H1 (cell line): ENCODE measurements at regions not wholly inside any gene's neighbourhood (a gene's known extent, or its start where the extent isn't known, plus 50 kb on each side); places are given as distances from the start of the nearest gene placed in this dataset.

ENCODE experiments used
- CTCF ChIA-PET: fragments of 300-600 bp; sonication (Branson Sonifier 250); formaldehyde crosslinking; loops from one replicate; lab custom pipeline; 2021; ENCODE audit not compliant: partially characterized antibody; lab: Charles Lee
- POLR2A ChIA-PET: fragments of 300-600 bp; sonication (Branson Sonifier 250); formaldehyde crosslinking; loops from one replicate; lab custom pipeline; 2021; ENCODE audit warnings: inconsistent platforms; ENCODE audit not compliant: partially characterized antibody; lab: Charles Lee
- DNase-seq, 2 experiments: peaks; one replicate each; pipeline versions ENCODE4 v3.0.0 to v3.0.0-alpha.2; 2010 to 2022; ENCODE audit warnings: low spot score in 2 of 2, low read depth in 1 of 2, mixed read lengths in 1 of 2
- FAIRE-seq: peaks from 2 replicates; lab custom pipeline; 2011; peaks lifted over from hg19 to GRCh38; lab: Jason Lieb, UNC
- H2AFZ ChIP-seq: 2 replicates; pipeline ENCODE4 v1.8.1; 2012; ENCODE audit warnings: low read length, inconsistent platforms
- H2AK5ac ChIP-seq: 2 replicates; pipeline ENCODE4 v1.6.1; 2013; ENCODE audit warnings: low read depth, low read length
- H2BK120ac ChIP-seq: replicated peaks from 2 replicates; pipeline ENCODE3; 2013; ENCODE audit warnings: low read depth, low read length, inconsistent platforms
- H2BK12ac ChIP-seq: 2 replicates; pipeline ENCODE4 v1.6.1; 2013; ENCODE audit warnings: low read depth, low read length
- H2BK15ac ChIP-seq: 2 replicates; pipeline ENCODE4 v1.6.1; 2013; ENCODE audit warnings: low read length
- H2BK20ac ChIP-seq: 2 replicates; pipeline ENCODE4 v1.6.1; 2013; ENCODE audit warnings: low read length
- H2BK5ac ChIP-seq: 2 replicates; pipeline ENCODE4 v1.6.1; 2013; ENCODE audit warnings: low read depth, low read length
- H3K14ac ChIP-seq: 2 replicates; pipeline ENCODE4 v1.6.1; 2013; ENCODE audit warnings: inconsistent platforms; ENCODE audit not compliant: insufficient read length
- H3K18ac ChIP-seq: 2 replicates; pipeline ENCODE4 v1.6.1; 2013; ENCODE audit warnings: low read length; ENCODE audit errors: extremely low read depth
- H3K23ac ChIP-seq: 2 replicates; pipeline ENCODE4 v1.6.1; 2013; ENCODE audit warnings: inconsistent platforms; ENCODE audit not compliant: insufficient read length
- H3K23me2 ChIP-seq: 2 replicates; pipeline ENCODE4 v1.6.1; 2013; ENCODE audit warnings: low read depth, low read length
- H3K27ac ChIP-seq: 2 replicates; pipeline ENCODE4 v1.6.1; 2011; ENCODE audit warnings: low read depth, low read length, inconsistent platforms
- H3K27me3 ChIP-seq, 4 experiments: replicated peaks in 1 of 4; 1 replicate in 1 of 4; 2 replicates in 3 of 4; pipeline versions ENCODE4 v1.6.1 to v1.8.1; 2011 to 2013; ENCODE audit warnings: low read length in 3 of 4, mild to moderate bottlenecking in 3 of 4, inconsistent platforms in 2 of 4, mixed read lengths in 2 of 4, moderate library complexity in 1 of 4; ENCODE audit not compliant: control insufficient read depth in 3 of 4, insufficient read depth in 3 of 4; ENCODE audit errors: extremely low read depth in 1 of 4
- H3K36me3 ChIP-seq, 4 experiments: 2 replicates each; pipeline versions ENCODE4 v1.6.1 to v1.8.1; 2011 to 2013; ENCODE audit warnings: mild to moderate bottlenecking in 4 of 4, low read length in 3 of 4, moderate library complexity in 2 of 4, control low read depth in 1 of 4, inconsistent platforms in 1 of 4; ENCODE audit not compliant: insufficient read depth in 4 of 4, control insufficient read depth in 2 of 4
- H3K4ac ChIP-seq: replicated peaks from 2 replicates; pipeline ENCODE3; 2013; ENCODE audit warnings: low read length, low read depth, mixed read lengths, inconsistent platforms; ENCODE audit not compliant: insufficient read length
- H3K4me1 ChIP-seq, 4 experiments: replicated peaks in 1 of 4; 1 replicate in 1 of 4; 2 replicates in 3 of 4; pipeline versions ENCODE4 v1.6.1 to v1.8.1; 2011 to 2013; ENCODE audit warnings: low read length in 3 of 4, inconsistent platforms in 2 of 4, mixed read lengths in 1 of 4; ENCODE audit not compliant: insufficient read depth in 4 of 4, control insufficient read depth in 3 of 4
- H3K4me2 ChIP-seq, 2 experiments: 2 replicates each; pipeline versions ENCODE4 v1.6.1 to v1.8.1; 2011 to 2013; ENCODE audit warnings: low read depth in 2 of 2, low read length in 2 of 2, control low read depth in 1 of 2, inconsistent platforms in 1 of 2, mild to moderate bottlenecking in 1 of 2; ENCODE audit not compliant: insufficient read depth in 1 of 2
- H3K4me3 ChIP-seq, 4 experiments: fragments of 200-600, 300-600 bp in 1 of 4; sonication (generic), shearing (Covaris generic), sonication (Bioruptor Twin) in 1 of 4; 2 replicates each; pipeline versions ENCODE4 v1.5.1 to v1.8.1; 2011 to 2016; ENCODE audit warnings: low read length in 4 of 4, low read depth in 3 of 4, control low read depth in 2 of 4, inconsistent platforms in 2 of 4, mild to moderate bottlenecking in 2 of 4, mixed read lengths in 1 of 4, moderate library complexity in 1 of 4; ENCODE audit not compliant: insufficient read depth in 2 of 4; ENCODE audit errors: extremely low read depth in 1 of 4
- H3K56ac ChIP-seq: replicated peaks from 2 replicates; pipeline ENCODE3; 2013; ENCODE audit warnings: low read depth, mild to moderate bottlenecking, mixed read lengths, low read length, inconsistent platforms; ENCODE audit not compliant: insufficient read length
- H3K79me1 ChIP-seq: 2 replicates; pipeline ENCODE4 v1.6.1; 2013; ENCODE audit warnings: low read depth, low read length, control low read depth
- H3K79me2 ChIP-seq, 2 experiments: 2 replicates each; pipeline versions ENCODE4 v1.6.1 to v1.8.1; 2012 to 2013; ENCODE audit warnings: low read length in 2 of 2, mild to moderate bottlenecking in 2 of 2, inconsistent platforms in 1 of 2; ENCODE audit not compliant: insufficient read depth in 2 of 2, control insufficient read depth in 1 of 2
- H3K9ac ChIP-seq, 4 experiments: replicated peaks in 1 of 4; 1 replicate in 1 of 4; 2 replicates in 3 of 4; pipeline versions ENCODE4 v1.6.1 to v1.8.1; 2011 to 2013; ENCODE audit warnings: low read depth in 3 of 4, low read length in 3 of 4, control low read depth in 2 of 4, mild to moderate bottlenecking in 2 of 4, moderate library complexity in 2 of 4, inconsistent platforms in 1 of 4; ENCODE audit errors: extremely low read depth in 1 of 4
- H3K9me3 ChIP-seq, 2 experiments: 2 replicates each; pipeline versions ENCODE4 v1.6.1 to v1.8.1; 2012 to 2013; ENCODE audit warnings: mild to moderate bottlenecking in 2 of 2, moderate library complexity in 2 of 2, control low read depth in 1 of 2, inconsistent platforms in 1 of 2, low read depth in 1 of 2, low read length in 1 of 2, mixed read lengths in 1 of 2; ENCODE audit not compliant: insufficient read depth in 2 of 2
- H4K20me1 ChIP-seq, 2 experiments: replicated peaks in 1 of 2; 2 replicates each; pipeline versions ENCODE3 to v1.8.1; 2011 to 2013; ENCODE audit warnings: inconsistent platforms in 2 of 2, low read length in 2 of 2, mild to moderate bottlenecking in 1 of 2; ENCODE audit not compliant: insufficient read depth in 2 of 2, control insufficient read depth in 1 of 2
- H4K5ac ChIP-seq: 2 replicates; pipeline ENCODE4 v1.6.1; 2013; ENCODE audit warnings: low read length, low read depth, mixed read lengths, inconsistent platforms; ENCODE audit not compliant: insufficient read length
- H4K8ac ChIP-seq: 2 replicates; pipeline ENCODE4 v1.8.0; 2013; ENCODE audit warnings: mild to moderate bottlenecking, moderate library complexity, low read length, inconsistent platforms; ENCODE audit not compliant: insufficient read depth; ENCODE audit errors: extremely low read depth
- H4K91ac ChIP-seq: replicated peaks from 2 replicates; pipeline ENCODE3; 2013; ENCODE audit warnings: low read length, mixed read lengths, inconsistent platforms; ENCODE audit not compliant: insufficient read length
- EGR1 ChIP-seq: IDR thresholded peaks from 2 replicates; pipeline ENCODE4 v1.6.1; 2011; ENCODE audit warnings: low read depth, low read length, borderline replicate concordance
- WGBS, 2 experiments: shearing (Covaris generic) in 1 of 2; methylation state at CpG; one replicate each; pipeline versions ENCODE4 v1.1.6 to v1.1.7; 2013 to 2015; ENCODE audit warnings: low lambda C conversion rate in 2 of 2, mixed read lengths in 2 of 2, inconsistent platforms in 1 of 2, low coverage in 1 of 2, missing lambda C conversion rate in 1 of 2; ENCODE audit not compliant: insufficient replicate concordance in 2 of 2, insufficient coverage in 1 of 2, insufficient read length in 1 of 2; ENCODE audit errors: extremely low coverage in 1 of 2, missing lambda C conversion rate in 1 of 2; 5-methylcytosine and 5-hydroxymethylcytosine counted together

DNA sequence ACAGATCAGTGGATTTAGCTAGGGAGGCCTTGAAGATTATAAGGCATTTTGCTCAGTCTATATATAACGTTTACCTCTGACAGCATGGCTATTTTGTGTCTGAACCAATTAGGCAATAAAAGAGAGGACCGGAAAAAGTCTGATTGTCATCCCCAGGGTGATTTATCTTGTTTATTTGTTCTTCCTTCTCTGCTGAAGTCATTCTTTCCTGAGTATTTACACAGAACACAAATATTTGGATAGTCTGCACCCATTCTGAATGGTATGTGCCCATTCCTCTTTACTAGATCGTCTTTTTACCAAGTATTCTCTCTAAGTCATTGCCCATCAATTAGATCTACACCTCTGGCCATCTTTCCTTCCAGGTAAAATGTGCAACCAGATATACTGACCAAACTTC, 1602.9 kb downstream of the KCNT2 start:
- H3K27ac ChIP-seq = no peak overlapping the region
- no peak for DNase-seq
- no peak overlapping the region for H3K14ac ChIP-seq
- TF ChIP-seq EGR1 = no peak
- no peak overlapping the region for H3K4ac ChIP-seq
- H2AFZ ChIP-seq = no peak overlapping the region
- H3K4me3 ChIP-seq = no peak overlapping the region
- H3K27me3 ChIP-seq = no peaks in the 10 kb centered on the region
- H3K23me2 ChIP-seq = no peaks in the 10 kb centered on the region; the same call in 1 of the 2 replicates
- no peak overlapping the region for H2AK5ac ChIP-seq
- WGBS, 2 experiments = 86% methylated on average over 3 of the region's 3 CpGs; no CpG with 5 or more reads in 1 of the 2 experiments
- H2BK120ac ChIP-seq = no peak overlapping the region
- no peak overlapping the region for H3K23ac ChIP-seq
- no peak overlapping the region for H2BK5ac ChIP-seq
- POLR2A ChIA-PET = no interaction called here
- H3K79me2 ChIP-seq = no peaks in the 10 kb centered on the region
- no peaks in the 10 kb centered on the region for H3K79me1 ChIP-seq
- no peaks in the 10 kb centered on the region for H4K20me1 ChIP-seq
- H2BK12ac ChIP-seq = no peak overlapping the region
- no peak overlapping the region for H2BK15ac ChIP-seq
- CTCF ChIA-PET = no interaction called here
- no peak overlapping the region for H4K91ac ChIP-seq
- H3K18ac ChIP-seq = no peak overlapping the region
- H3K4me1 ChIP-seq = no peaks in the 10 kb centered on the region
- no peak overlapping the region for H3K56ac ChIP-seq
- H3K4me2 ChIP-seq = no peak overlapping the region
- H2BK20ac ChIP-seq = no peak overlapping the region
- H3K9ac ChIP-seq = no peak overlapping the region
- no peak for FAIRE-seq
- no peak overlapping the region for H4K5ac ChIP-seq
- H3K36me3 ChIP-seq = no peaks in the 10 kb centered on the region
- H4K8ac ChIP-seq = no peak overlapping the region
- no peaks in the 10 kb centered on the region for H3K9me3 ChIP-seq
